K562 (cell line): ENCODE measurements at regions not wholly inside any gene's neighbourhood (a gene's known extent, or its start where the extent isn't known, plus 50 kb on each side); places are given as distances from the start of the nearest gene placed in this dataset.

Experiments
- ATAC-seq: fragments of 200-7000 bp; cut with Tn5 transposase; 3 replicates; pipeline ENCODE4 v1.9.1; 2020; ENCODE audit warnings: moderate library complexity
- BruUV-seq: library from RNA; stranded (reverse); fragments of 400-500 nt; replicated peaks from 2 replicates; lab custom pipeline; 2021; lab: Mats Ljungman, UMichigan
- CTCF ChIA-PET: fragments of 300-600 bp; formaldehyde crosslinking; extraction: SDS; loops from one replicate; lab custom pipeline; 2021; ENCODE audit warnings: low intra/inter-chr PET ratio; lab: Yijun Ruan, JAX
- POLR2A ChIA-PET: fragments of 300-600, 350-650 bp; sonication (Branson Sonifier 250); formaldehyde crosslinking; extraction: SDS; loops from one replicate; lab custom pipeline; 2021; ENCODE audit warnings: antibody characterized with exemption, inconsistent platforms; lab: Yijun Ruan, JAX
- DNase-seq, 4 experiments: peaks; one replicate each; pipeline versions ENCODE4 v3.0.0 to v3.0.0-alpha.2; 2011 to 2018; ENCODE audit warnings: low spot score in 3 of 4, mixed read lengths in 3 of 4; ENCODE audit errors: extremely low read depth in 1 of 4
- FAIRE-seq: peaks from 2 replicates; lab custom pipeline; 2011; peaks lifted over from hg19 to GRCh38; lab: Jason Lieb, UNC
- H2AFZ ChIP-seq: 2 replicates; pipeline ENCODE4 v1.6.0; 2011; ENCODE audit warnings: low read depth, low read length, control low read depth, inconsistent platforms
- H3K27ac ChIP-seq: fragments of 200-600 bp; 3 replicates; pipeline ENCODE4 v1.8.0; 2011; ENCODE audit warnings: low read depth, mild to moderate bottlenecking, control low read depth, inconsistent platforms, low read length, moderate library complexity, mixed read lengths; ENCODE audit errors: extremely low read depth
- H3K27me3 ChIP-seq, 2 experiments: fragments of 300-600 bp in 1 of 2; 2 replicates in 1 of 2; 3 replicates in 1 of 2; pipeline versions ENCODE4 v1.6.0 to v1.8.0; 2011; ENCODE audit warnings: inconsistent platforms in 2 of 2, low read length in 2 of 2, mild to moderate bottlenecking in 1 of 2, mixed read lengths in 1 of 2, moderate library complexity in 1 of 2; ENCODE audit not compliant: control insufficient read depth in 2 of 2, insufficient read depth in 2 of 2
- H3K36me3 ChIP-seq: fragments of 300-600 bp; 3 replicates; pipeline ENCODE4 v1.8.0; 2011; ENCODE audit warnings: mild to moderate bottlenecking, low read length, inconsistent platforms; ENCODE audit not compliant: control insufficient read depth, insufficient read depth
- H3K4me1 ChIP-seq, 2 experiments: fragments of 200-600 bp in 1 of 2; replicated peaks in 1 of 2; 2 replicates in 1 of 2; 3 replicates in 1 of 2; pipeline versions ENCODE4 v1.5.1 to v1.8.0; 2011; ENCODE audit warnings: inconsistent platforms in 2 of 2, low read length in 2 of 2, mild to moderate bottlenecking in 1 of 2, mixed read lengths in 1 of 2, moderate library complexity in 1 of 2; ENCODE audit not compliant: control insufficient read depth in 2 of 2, insufficient read depth in 2 of 2
- H3K4me2 ChIP-seq: 2 replicates; pipeline ENCODE4 v1.6.1; 2011; ENCODE audit warnings: low read length, control low read depth, inconsistent platforms, mixed read lengths; ENCODE audit not compliant: insufficient read depth
- H3K4me3 ChIP-seq: fragments of 200-600 bp; sonication (generic), shearing (Covaris generic); 2 replicates; pipeline ENCODE4 v1.5.1; 2016; ENCODE audit warnings: control low read depth, inconsistent platforms
- H3K79me2 ChIP-seq: fragments of 200-600 bp; 3 replicates; pipeline ENCODE4 v1.8.0; 2011; ENCODE audit warnings: low read length, inconsistent platforms; ENCODE audit not compliant: control insufficient read depth, insufficient read depth
- H3K9ac ChIP-seq, 2 experiments: 2 replicates each; pipeline versions ENCODE4 v1.6.0 to v1.6.1; 2011; ENCODE audit warnings: low read depth in 2 of 2, low read length in 2 of 2, control low read depth in 1 of 2, inconsistent platforms in 1 of 2, mild to moderate bottlenecking in 1 of 2, mixed read lengths in 1 of 2; ENCODE audit not compliant: insufficient read depth in 1 of 2
- H3K9me1 ChIP-seq: one replicate; pipeline ENCODE4 v1.6.0; 2011; ENCODE audit warnings: inconsistent platforms, mild to moderate bottlenecking, low read length, moderate library complexity; ENCODE audit not compliant: control insufficient read depth, insufficient read depth
- H3K9me3 ChIP-seq: replicated peaks from 2 replicates; pipeline ENCODE4 v1.5.1; 2011; ENCODE audit warnings: low read depth, low read length, inconsistent platforms; ENCODE audit not compliant: control insufficient read depth, insufficient read depth
- H4K20me1 ChIP-seq: replicated peaks from 2 replicates; pipeline ENCODE4 v1.6.1; 2011; ENCODE audit warnings: low read length, inconsistent platforms, mixed read lengths; ENCODE audit not compliant: control insufficient read depth, insufficient read depth
- CBFA2T3 ChIP-seq: fragments of 450-650 bp; IDR thresholded peaks from 2 replicates; pipeline ENCODE4 v1.6.1; 2017
- CHD2 ChIP-seq: IDR thresholded peaks from 2 replicates; pipeline ENCODE4 v1.6.1; 2011; ENCODE audit warnings: low read depth, low read length
- EHMT2 ChIP-seq: fragments of 450-650 bp; IDR thresholded peaks from 2 replicates; pipeline ENCODE4 v1.6.1; 2018; ENCODE audit warnings: antibody characterized with exemption
- HNRNPL ChIP-seq: fragments of 200-400 bp; formaldehyde crosslinking; IDR thresholded peaks from 2 replicates; pipeline ENCODE4 v1.6.1; 2017; ENCODE audit warnings: low read depth, mild to moderate bottlenecking, low read length
- NCOA4 ChIP-seq: fragments of 450-650 bp; IDR thresholded peaks from 2 replicates; pipeline ENCODE4 v1.6.1; 2018; ENCODE audit warnings: mild to moderate bottlenecking; ENCODE audit not compliant: partially characterized antibody
- PHTF2 ChIP-seq: fragments of 250-450 bp; sonication (Bioruptor Pico); IDR thresholded peaks from 2 replicates; pipeline ENCODE4 v1.5.0; 2021; ENCODE audit warnings: mild to moderate bottlenecking
- SRSF3 ChIP-seq: fragments of 200-400 bp; formaldehyde crosslinking; IDR thresholded peaks from 2 replicates; pipeline ENCODE4 v1.6.1; 2016; ENCODE audit warnings: mild to moderate bottlenecking, low read length, moderate library complexity; ENCODE audit not compliant: insufficient read depth
- TAL1 ChIP-seq: fragments of 450-650 bp; IDR thresholded peaks from 2 replicates; pipeline ENCODE4 v1.6.1; 2016; ENCODE audit warnings: mild to moderate bottlenecking
- ZC3H8 ChIP-seq: fragments of 450-650 bp; IDR thresholded peaks from 2 replicates; pipeline ENCODE4 v1.6.1; 2017
- ZNF436 ChIP-seq: fragments of 250-450, 450-650 bp; sonication (Bioruptor Pico); formaldehyde crosslinking; IDR thresholded peaks from 2 replicates; pipeline ENCODE4 v1.7.0; 2020; ENCODE audit warnings: mild to moderate bottlenecking
- ZNF699 ChIP-seq: fragments of 250-450 bp; sonication (Bioruptor Pico); IDR thresholded peaks from 2 replicates; pipeline ENCODE4 v1.8.0; 2021; ENCODE audit warnings: mild to moderate bottlenecking, moderate library complexity; ENCODE audit not compliant: insufficient replicate concordance
- whole genome bisulfite sequencing: fragments of 100-300 bp; shearing (Covaris generic); methylation state at CpG from one replicate; pipeline ENCODE4 v1.1.6; 2016; ENCODE audit warnings: low coverage, mixed read lengths; ENCODE audit not compliant: insufficient coverage; ENCODE audit errors: missing lambda C conversion rate; 5-methylcytosine and 5-hydroxymethylcytosine counted together
- in situ Hi-C: fragments of 300-500 bp; cut with MboI; formaldehyde crosslinking; loops from 4 replicates; pipeline ENCODE4 v1.15.0; 2018; ENCODE audit warnings: inconsistent platforms, mixed read lengths
- intact Hi-C: fragments of 100-400 bp; cut with micrococcal nuclease; formaldehyde crosslinking; loops from 2 replicates; pipeline ENCODE4 v1.14.2; 2022
- TF ChIP-seq, protein P1 (sequence below): IDR thresholded peaks from 3 replicates; pipeline ENCODE4 v1.6.1; 2011; ENCODE audit warnings: borderline replicate concordance, mild to moderate bottlenecking, moderate library complexity; ENCODE audit not compliant: insufficient read length; ENCODE audit errors: extremely low read depth
- TF ChIP-seq, protein P2 (sequence below): sonication (generic); formaldehyde crosslinking; IDR thresholded peaks from 2 replicates; pipeline ENCODE4 v1.8.1; 2022; ENCODE audit warnings: missing genetic modification reagents
- TF ChIP-seq, protein P3 (sequence below): fragments of 450-650 bp; IDR thresholded peaks from 2 replicates; pipeline ENCODE4 v1.6.1; 2018; ENCODE audit not compliant: partially characterized antibody

DNA sequence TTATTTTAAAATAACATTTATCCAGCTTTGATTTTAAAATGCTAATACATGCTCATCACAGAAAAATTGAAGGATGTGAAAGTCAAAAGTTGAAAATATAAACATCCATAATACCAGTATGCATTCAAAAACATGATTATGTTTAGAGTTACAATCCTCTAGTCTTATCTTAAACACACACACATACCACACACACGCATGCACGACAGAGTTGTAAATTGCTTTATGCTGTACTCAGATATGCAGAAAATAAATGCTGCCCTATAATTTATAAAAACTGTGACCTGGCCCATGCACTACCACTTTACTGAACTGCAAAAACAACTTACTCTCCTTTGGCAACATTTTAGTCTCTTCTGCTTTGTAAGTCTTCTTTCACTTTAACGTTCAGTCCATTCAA, 793.0 kb upstream of the FANCL start:
- Histone ChIP-seq H2AFZ (no peak overlapping the region), H3K27me3 (no peaks in the 10 kb centered on the region), H3K27ac (no peak overlapping the region), H3K4me3 (no peak overlapping the region), H3K4me1 (0 out of 5 replicates have a peak, but pooled peaks cover 0 to 4% of the 10 kb centered on the region in 2 experiments), H3K9me3 (no peaks in the 10 kb centered on the region; the same call in 1 of the 2 replicates), H3K36me3 (no peaks in the 10 kb centered on the region), H3K9ac (no peak overlapping the region), H3K9me1 (no peaks in the 10 kb centered on the region), H3K4me2 (no peak overlapping the region), H3K79me2 (no peaks in the 10 kb centered on the region), H4K20me1 (no peaks in the 10 kb centered on the region)
- ATAC-seq = no peak
- ChIA-PET CTCF (no interaction called here), POLR2A (no interaction called here)
- FAIRE-seq = no peak
- in situ Hi-C loops = no loop called here
- intact Hi-C loops = no loop called here
- WGBS = 2% methylated on average over 3 of the region's 3 CpGs
- TF ChIP-seq ZC3H8 (no peak), CBFA2T3 (peak; percentile 18), SRSF3 (no peak), NCOA4 (no peak), CHD2 (no peak), EHMT2 (no peak), ZNF436 (CRISPR knock-in tag) (no peak), TAL1 (peak; percentile 8; the same call in 1 of the 2 replicates), HNRNPL (no peak), ZNF699 (no peak), PHTF2 (CRISPR knock-in tag) (no peak)
- TF ChIP-seq, protein P1, sequence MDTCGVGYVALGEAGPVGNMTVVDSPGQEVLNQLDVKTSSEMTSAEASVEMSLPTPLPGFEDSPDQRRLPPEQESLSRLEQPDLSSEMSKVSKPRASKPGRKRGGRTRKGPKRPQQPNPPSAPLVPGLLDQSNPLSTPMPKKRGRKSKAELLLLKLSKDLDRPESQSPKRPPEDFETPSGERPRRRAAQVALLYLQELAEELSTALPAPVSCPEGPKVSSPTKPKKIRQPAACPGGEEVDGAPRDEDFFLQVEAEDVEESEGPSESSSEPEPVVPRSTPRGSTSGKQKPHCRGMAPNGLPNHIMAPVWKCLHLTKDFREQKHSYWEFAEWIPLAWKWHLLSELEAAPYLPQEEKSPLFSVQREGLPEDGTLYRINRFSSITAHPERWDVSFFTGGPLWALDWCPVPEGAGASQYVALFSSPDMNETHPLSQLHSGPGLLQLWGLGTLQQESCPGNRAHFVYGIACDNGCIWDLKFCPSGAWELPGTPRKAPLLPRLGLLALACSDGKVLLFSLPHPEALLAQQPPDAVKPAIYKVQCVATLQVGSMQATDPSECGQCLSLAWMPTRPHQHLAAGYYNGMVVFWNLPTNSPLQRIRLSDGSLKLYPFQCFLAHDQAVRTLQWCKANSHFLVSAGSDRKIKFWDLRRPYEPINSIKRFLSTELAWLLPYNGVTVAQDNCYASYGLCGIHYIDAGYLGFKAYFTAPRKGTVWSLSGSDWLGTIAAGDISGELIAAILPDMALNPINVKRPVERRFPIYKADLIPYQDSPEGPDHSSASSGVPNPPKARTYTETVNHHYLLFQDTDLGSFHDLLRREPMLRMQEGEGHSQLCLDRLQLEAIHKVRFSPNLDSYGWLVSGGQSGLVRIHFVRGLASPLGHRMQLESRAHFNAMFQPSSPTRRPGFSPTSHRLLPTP = no peak
- TF ChIP-seq, protein P2, sequence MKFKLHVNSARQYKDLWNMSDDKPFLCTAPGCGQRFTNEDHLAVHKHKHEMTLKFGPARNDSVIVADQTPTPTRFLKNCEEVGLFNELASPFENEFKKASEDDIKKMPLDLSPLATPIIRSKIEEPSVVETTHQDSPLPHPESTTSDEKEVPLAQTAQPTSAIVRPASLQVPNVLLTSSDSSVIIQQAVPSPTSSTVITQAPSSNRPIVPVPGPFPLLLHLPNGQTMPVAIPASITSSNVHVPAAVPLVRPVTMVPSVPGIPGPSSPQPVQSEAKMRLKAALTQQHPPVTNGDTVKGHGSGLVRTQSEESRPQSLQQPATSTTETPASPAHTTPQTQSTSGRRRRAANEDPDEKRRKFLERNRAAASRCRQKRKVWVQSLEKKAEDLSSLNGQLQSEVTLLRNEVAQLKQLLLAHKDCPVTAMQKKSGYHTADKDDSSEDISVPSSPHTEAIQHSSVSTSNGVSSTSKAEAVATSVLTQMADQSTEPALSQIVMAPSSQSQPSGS (CRISPR knock-in tag) = no peak
- TF ChIP-seq, protein P3, sequence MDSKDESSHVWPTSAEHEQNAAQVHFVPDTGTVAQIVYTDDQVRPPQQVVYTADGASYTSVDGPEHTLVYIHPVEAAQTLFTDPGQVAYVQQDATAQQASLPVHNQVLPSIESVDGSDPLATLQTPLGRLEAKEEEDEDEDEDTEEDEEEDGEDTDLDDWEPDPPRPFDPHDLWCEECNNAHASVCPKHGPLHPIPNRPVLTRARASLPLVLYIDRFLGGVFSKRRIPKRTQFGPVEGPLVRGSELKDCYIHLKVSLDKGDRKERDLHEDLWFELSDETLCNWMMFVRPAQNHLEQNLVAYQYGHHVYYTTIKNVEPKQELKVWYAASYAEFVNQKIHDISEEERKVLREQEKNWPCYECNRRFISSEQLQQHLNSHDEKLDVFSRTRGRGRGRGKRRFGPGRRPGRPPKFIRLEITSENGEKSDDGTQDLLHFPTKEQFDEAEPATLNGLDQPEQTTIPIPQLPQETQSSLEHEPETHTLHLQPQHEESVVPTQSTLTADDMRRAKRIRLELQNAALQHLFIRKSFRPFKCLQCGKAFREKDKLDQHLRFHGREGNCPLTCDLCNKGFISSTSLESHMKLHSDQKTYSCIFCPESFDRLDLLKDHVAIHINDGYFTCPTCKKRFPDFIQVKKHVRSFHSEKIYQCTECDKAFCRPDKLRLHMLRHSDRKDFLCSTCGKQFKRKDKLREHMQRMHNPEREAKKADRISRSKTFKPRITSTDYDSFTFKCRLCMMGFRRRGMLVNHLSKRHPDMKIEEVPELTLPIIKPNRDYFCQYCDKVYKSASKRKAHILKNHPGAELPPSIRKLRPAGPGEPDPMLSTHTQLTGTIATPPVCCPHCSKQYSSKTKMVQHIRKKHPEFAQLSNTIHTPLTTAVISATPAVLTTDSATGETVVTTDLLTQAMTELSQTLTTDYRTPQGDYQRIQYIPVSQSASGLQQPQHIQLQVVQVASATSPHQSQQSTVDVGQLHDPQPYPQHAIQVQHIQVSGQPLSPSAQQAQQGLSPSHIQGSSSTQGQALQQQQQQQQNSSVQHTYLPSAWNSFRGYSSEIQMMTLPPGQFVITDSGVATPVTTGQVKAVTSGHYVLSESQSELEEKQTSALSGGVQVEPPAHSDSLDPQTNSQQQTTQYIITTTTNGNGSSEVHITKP = no peak
- DNase-seq = no peak
- BruUV-seq = no TSS peak
